Liver (tissue), 3 donors: ENCODE measurements at regions not wholly inside any gene's neighbourhood (a gene's known extent, or its start where the extent isn't known, plus 50 kb on each side); places are given as distances from the start of the nearest gene placed in this dataset.

Experiments
- CTCF ChIP-seq: fragments of 150-350 bp; IDR thresholded peaks from 2 replicates; pipeline ENCODE4 v1.5.1; 2017; ENCODE audit warnings: improper control_type of control experiment, low read depth, low read length; ENCODE audit not compliant: missing input control
- EGR1 ChIP-seq, 2 donors: IDR thresholded peaks; 2 replicates each; pipeline ENCODE4 v1.6.1; 2016 to 2018; ENCODE audit warnings: antibody characterized with exemption in 2 of 2, low read depth in 2 of 2
- FOXA1 ChIP-seq: IDR thresholded peaks from 2 replicates; pipeline ENCODE4 v1.6.1; 2016; ENCODE audit warnings: antibody characterized with exemption
- JUND ChIP-seq, 2 donors: IDR thresholded peaks; 2 replicates each; pipeline ENCODE4 v1.6.1; 2016; ENCODE audit warnings: antibody characterized with exemption in 2 of 2
- RAD21 ChIP-seq, 2 donors: IDR thresholded peaks; 2 replicates each; pipeline ENCODE4 v1.6.1; 2016; ENCODE audit warnings: antibody characterized with exemption in 2 of 2, mild to moderate bottlenecking in 2 of 2
- REST ChIP-seq: IDR thresholded peaks from 2 replicates; pipeline ENCODE4 v1.6.1; 2016; ENCODE audit warnings: antibody characterized with exemption, mild to moderate bottlenecking
- RXRA ChIP-seq, 2 donors: IDR thresholded peaks; 2 replicates each; pipeline ENCODE4 v1.6.1; 2017 to 2018; ENCODE audit warnings: antibody characterized with exemption in 2 of 2, mild to moderate bottlenecking in 1 of 2
- SP1 ChIP-seq: IDR thresholded peaks from 2 replicates; pipeline ENCODE4 v1.6.1; 2018; ENCODE audit warnings: antibody characterized with exemption, mild to moderate bottlenecking
- TAF1 ChIP-seq: conservative IDR thresholded peaks from 2 replicates; pipeline ENCODE4 v1.6.1; 2016; ENCODE audit warnings: antibody characterized with exemption, mild to moderate bottlenecking
- YY1 ChIP-seq: IDR thresholded peaks from 2 replicates; pipeline ENCODE4 v1.6.1; 2016; ENCODE audit warnings: antibody characterized with exemption, mild to moderate bottlenecking
- TF ChIP-seq, protein P1 (sequence below): IDR thresholded peaks from 2 replicates; pipeline ENCODE4 v1.6.1; 2016; ENCODE audit warnings: antibody characterized with exemption
- TF ChIP-seq, protein P2 (sequence below): IDR thresholded peaks from 2 replicates; pipeline ENCODE4 v1.6.1; 2016; ENCODE audit warnings: antibody characterized with exemption
- donor health status: healthy.
- donor health status: healthy.

GRCh38 chr5:116827078-116827477 lies 252.5 kb upstream of the SEMA6A start:
- TF ChIP-seq CTCF (no peak), JUND (IDR thresholded peaks at IDR 0.05) (no peak), RXRA (IDR thresholded peaks at IDR 0.05) (no peak), SP1 (no peak), RAD21 (IDR thresholded peaks at IDR 0.05) (no peak), FOXA1 (no peak), YY1 (no peak), REST (no peak), EGR1 (IDR thresholded peaks at IDR 0.05; ENCODE audit: low read depth in 2 of 2) (no peak), TAF1 (no peak)
- TF ChIP-seq, protein P1, sequence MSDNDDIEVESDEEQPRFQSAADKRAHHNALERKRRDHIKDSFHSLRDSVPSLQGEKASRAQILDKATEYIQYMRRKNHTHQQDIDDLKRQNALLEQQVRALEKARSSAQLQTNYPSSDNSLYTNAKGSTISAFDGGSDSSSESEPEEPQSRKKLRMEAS, result no peak
- TF ChIP-seq, protein P2, sequence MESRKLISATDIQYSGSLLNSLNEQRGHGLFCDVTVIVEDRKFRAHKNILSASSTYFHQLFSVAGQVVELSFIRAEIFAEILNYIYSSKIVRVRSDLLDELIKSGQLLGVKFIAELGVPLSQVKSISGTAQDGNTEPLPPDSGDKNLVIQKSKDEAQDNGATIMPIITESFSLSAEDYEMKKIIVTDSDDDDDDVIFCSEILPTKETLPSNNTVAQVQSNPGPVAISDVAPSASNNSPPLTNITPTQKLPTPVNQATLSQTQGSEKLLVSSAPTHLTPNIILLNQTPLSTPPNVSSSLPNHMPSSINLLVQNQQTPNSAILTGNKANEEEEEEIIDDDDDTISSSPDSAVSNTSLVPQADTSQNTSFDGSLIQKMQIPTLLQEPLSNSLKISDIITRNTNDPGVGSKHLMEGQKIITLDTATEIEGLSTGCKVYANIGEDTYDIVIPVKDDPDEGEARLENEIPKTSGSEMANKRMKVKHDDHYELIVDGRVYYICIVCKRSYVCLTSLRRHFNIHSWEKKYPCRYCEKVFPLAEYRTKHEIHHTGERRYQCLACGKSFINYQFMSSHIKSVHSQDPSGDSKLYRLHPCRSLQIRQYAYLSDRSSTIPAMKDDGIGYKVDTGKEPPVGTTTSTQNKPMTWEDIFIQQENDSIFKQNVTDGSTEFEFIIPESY, result no peak
